ENCODE measurements at regions not wholly inside any gene's neighbourhood (a gene's known extent, or its start where the extent isn't known, plus 50 kb on each side); places are given as distances from the start of the nearest gene placed in this dataset.
"Not testable (repeated sequence)": the region's sequence is repeated elsewhere in the genome, so short reads cannot be mapped to it uniquely, and the experiment has no call there.

- TF ChIP-seq CTCF (IDR thresholded peaks at IDR 0.05; ENCODE audit: low read length); EZH2 (IDR thresholded peaks at IDR 0.05; ENCODE audit: borderline replicate concordance, low read length): not testable (repeated sequence)
Measured at GRCh38 chr6:151696302-151696701, 111.2 kb upstream of the ESR1 start.

All from OCI-LY1 (cell line).